Right hindlimb (tissue), 1 donor: ENCODE measurements at regions not wholly inside any gene's neighbourhood (a gene's known extent, or its start where the extent isn't known, plus 50 kb on each side); places are given as distances from the start of the nearest gene placed in this dataset.
A peak's percentile ranks its signal among the peaks of the same experiment; 100 is the strongest.

Source experiments
- DNase-seq: peaks from one replicate; pipeline ENCODE4 v3.0.0-alpha.2; 2018

DNA sequence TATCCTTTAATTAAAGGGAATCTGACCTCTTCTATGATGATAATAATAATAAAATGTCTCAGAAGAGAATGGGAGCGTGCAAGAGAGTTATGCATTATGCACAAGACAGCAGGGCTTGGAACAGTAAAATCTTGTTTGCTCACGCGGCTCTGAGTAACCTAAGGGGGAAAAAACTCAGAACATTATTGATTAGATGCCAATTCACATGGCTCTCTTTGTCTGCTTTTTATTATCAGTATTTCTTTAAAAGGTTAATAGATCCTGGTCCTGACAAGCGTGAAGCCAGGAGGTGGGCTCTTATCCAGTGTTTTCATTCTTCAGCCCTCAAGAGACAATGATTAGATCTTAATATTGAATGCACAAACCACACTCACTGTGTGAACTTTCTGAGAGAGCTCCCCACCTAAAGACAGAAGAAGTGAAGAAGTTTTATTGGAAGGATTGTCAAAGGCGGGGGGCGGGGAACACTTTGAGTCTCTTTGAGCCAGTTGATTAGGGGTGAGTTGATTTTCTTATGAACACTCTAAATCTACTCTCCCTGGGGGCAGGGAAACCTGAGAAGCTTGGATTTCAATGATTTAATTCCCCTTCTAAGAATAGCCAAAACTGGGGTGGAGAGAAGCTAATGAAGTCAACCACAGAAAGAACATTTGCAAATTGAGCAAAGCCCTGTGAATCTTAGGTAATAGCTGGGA is 127.5 kb upstream of the CTAGE1 start:
- peak; percentile 46 for DNase-seq

DNA sequence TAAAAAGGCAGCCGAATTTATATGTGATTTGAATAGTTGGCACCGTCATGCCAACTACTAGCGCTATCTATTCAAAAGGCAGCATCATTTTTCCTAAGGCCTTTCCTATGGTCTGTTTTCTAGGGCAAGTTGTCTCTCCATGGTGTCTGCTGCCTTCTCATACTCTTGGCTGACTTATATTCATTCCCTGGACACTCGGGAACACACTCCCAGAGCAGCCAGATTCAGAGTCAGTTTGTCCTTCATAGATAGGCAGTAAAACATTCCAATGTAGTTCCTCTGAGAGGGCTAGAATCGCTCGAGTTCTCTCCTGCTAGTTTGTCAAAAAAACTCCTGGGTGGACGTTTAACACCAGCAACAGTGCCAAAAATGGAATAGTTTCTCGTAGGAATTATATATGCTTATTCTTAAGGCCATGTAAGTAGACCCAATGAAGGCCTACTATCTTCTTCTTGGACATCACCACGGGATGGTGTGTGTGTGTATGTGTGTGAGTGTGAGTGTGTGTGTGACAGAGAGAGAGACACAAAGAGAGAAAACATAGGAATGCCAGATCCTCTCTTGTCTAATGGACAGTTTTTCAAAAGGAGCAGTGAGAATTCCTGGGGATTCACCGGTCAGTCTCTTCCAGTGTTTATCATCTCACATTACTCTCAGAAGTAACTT is 129.3 kb upstream of the CTAGE1 start:
- DNase-seq = no peak

DNA sequence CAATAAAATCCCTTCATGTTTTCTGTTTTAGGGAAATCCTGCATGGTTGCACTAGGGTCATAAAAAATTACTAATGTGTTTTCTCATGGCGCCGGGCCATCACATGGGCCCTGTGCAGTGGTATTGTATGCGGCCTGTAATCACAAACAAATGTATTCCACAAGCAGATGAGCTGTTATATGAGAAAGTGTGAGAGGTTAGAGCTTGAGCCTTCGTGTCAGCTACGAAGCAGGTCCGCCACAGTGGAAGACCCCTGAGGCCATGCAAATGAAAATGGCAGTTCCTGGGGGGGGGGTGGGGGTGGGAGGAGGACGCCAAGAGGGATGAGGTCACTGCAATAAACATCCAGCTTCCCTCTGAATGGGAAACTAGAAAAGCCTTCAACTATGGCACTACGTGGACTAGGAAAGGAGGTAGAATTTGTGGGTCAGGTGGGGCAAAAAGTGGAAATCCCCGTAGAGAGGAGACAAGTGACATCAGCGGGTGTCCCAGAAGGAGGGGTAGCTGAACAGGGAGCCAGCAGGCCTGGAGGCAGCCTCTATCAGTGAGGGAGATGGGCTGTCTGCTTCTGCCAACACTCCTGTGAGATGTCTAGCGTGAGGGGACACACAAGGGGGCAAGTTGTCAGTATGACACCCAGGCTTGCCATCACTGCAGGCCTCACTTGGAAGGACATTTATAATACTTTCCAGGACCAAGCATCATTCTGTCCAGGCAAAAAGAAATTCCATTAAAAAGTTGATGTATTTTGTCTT is 130.3 kb upstream of the CTAGE1 start:
- DNase-seq = peak; percentile 71

DNA sequence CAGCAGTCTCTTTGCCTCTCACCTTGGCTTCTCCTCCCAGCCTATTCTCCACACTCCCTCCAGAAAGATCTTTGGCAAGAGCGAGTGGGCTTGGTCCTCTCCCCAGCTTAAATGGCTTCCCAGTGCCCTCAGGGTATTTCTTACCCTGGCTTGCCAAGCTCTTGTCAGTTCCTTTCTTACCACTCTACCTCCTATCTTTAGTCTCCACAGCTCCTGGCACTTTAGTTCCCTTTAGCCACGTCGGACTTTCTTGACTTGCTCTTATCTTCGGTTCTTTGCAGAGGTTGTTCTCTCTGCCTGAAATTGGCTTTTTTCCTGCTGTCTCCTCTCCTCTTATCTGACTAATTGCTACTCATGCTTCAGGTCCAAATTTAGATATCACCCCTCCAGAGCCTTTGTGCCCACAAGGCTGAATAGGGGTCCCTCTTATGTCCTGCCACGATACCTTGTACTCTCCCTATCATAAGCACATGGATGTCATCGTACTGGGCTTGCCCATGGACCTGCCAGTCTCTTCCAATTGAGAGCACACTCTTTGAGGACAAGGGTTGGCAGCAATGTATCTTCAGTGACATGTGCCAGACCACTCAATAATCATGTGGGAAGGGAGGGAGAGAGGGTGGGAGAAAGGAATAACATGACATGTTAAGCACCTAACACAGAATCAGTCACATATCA is 131.7 kb upstream of the CTAGE1 start:
- DNase-seq = no peak

DNA sequence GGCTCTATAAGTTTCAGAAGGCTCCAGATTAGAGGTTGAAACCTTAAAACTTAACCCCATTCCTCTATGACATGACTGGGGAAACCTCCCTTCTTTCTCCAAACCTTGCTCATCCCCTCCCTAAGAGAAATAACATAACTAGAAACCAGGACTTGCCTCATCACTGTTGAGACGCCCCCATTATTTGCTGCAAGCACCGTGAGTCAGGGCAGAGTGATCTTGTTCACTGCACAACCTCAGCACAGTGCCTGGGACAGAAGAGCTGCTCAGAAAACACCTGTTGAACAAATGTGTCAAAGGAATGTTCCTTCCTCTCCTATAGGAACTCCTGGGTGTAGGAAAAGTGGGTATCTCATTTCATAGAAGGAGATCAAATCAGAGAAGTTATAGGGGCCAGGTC is 132.7 kb upstream of the CTAGE1 start:
- no peak for DNase-seq

DNA sequence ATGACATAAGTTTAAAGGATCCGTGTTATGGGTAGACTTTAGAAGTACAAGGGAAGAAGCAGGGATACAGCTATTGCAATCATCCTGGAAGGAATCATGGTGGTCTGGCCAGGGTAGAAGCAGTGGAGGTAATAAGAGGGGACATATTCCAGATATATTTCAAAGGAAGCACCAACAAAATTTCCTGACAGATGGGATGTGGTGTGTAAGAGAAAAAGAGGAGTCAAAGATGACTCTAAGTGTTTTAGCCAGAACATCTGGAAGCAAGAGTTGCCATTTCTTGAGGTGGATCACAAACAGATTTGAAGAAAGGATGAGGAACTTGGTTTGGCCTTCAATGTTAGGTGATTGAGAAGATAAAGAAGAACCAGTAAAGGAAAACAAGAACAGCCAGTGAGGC is 133.1 kb upstream of the CTAGE1 start:
- no peak for DNase-seq

DNA sequence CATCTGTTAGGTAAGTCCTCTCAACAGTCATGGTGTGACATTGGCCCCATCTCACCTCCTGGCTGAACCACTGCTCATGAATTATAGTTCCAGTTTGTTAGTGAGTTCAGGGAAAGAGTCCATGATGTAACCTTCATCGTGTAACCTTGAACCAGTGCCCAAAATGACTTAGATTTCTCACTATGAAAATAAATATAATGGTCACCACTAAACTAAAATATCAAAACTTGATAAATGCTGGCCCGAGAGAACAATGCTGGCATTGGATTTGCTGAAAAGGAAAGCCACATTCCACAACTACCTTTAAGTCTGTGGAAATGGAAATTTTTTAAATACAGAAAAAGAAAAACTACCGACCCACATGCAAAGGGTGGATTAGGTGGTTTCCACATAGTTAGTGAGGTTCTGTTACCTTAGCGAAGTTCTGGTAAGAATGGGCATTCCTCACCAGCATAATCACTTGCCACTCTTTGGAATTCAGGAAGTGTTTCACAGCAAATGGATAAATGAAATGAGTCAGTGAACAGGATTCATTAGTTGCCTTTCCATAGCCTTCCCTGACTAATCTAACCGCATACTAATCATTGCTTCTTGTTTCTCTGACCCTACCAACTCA is 133.9 kb upstream of the CTAGE1 start:
- no peak for DNase-seq

DNA sequence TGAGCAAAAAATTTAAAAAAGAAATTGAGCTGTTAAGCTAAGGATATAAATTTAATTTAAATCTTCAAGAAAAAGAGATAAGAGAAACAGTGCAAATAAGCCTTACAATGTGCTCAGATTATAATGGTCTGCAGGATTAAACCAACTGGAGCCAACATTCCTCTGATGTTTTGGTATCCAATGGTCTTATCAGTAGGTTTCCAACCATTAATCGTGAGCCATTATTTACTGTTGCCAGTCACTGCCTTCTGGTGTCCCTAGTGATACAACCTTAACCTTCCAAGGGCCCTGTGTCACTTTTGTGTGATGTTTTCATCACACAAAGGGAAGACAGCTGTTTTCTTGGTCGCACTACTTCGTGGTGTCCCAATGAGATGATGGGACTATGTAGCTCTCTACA is 134.5 kb upstream of the CTAGE1 start:
- DNase-seq = no peak

DNA sequence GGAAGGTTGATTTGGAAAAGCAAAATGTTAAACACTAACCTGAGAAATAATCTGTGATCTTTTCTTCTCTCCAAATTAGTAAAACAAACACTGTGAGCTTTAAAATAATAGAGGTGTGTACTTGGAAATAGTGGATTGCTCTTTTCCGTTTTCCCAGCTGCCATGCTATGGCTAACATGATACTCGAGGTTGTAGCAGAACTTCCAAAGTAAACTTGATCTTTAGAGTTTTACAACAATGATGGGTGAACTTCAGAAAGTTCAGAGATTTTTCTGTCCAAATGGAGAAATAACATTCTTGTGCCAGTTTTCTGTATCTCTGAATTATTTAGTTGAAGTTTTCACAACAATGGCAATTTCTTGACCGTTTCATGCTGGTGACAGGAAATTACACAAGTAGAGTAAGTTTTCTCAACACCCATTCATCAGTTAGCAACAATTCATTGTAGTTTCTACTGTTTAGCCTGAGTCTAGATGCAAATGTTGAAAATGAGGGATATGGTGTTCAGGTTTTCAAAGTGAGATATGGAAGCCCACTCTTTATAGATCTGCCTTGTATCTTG is 135.3 kb upstream of the CTAGE1 start:
- no peak for DNase-seq

DNA sequence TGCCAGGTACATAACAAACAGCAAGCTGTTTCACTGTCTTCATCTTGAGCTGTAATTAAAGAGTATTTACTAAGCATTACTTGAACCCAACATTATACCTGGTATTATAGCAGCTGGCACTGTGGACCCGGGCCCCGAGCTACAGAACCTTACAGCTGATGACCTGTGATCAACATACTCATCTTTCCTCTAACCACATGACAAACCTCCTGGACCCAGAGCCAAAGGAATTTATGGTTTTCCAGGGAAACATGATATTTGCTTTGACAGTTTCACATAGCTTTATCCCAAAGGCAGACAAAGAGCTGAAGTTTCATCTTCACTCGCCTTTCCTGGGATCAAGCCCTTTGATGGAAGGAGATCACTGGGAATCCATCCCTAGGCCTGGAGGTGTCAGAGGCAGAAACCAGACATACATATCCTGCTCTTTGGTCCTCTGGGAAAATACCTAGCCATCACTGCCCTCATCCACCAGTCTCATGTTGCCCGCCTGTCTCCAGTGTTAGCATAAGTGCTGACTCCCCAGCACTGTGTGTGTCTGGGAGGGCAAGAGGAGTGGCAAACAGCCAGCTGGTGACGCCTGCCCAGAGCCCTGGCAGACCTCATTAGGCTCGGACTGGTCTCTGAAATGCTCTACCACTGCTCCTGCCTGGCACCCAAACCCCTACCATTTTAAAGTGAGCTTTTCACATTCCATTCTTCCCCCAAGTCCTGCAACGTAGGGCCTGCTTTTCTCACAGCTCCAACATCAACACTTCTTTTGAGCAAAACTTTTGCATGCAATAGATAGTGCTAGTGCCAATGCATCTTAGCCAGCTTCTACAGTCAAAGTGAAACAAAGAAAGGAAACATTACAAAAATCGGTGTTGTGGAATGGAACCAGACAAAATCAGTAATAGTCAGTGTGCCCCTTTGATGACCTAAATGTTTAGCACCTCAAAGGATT is 138.8 kb upstream of the CTAGE1 start:
- no peak for DNase-seq

DNA sequence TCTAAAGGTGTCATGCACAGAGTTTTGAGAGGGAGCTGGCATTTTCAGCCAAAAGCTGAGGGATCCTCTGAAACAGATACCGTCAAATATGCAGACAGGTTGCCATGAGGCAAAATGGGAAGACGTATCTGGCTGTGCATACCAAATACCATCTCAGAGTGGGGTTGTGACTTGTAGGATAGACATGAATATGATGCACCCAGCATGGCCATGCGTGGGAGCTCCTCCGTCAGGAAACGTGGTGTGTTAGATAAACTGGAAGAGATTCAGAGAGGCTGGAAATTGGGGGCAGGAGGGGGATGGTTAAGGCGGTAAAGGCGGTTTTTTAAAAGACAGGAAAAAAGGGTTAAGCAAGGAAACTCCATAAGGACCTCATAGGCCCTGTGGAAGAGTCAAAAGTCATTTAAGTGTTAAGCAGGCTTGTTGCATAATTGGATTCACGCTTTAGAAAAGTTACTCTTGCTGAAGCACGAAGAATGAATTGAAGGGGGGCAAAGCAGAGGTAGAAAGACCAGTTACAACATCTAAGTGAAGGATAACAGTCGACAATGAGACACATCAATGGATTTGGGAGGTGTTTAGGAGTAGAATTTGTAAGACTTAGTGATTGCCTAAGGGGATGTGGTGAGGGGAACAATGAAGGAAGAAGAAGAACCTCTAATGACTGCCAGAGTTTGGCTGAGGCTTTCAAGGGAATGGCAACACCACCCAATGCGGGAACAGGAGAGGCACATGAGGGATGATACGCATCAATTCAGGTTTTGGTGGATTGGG is 139.6 kb upstream of the CTAGE1 start:
- DNase-seq = no peak

DNA sequence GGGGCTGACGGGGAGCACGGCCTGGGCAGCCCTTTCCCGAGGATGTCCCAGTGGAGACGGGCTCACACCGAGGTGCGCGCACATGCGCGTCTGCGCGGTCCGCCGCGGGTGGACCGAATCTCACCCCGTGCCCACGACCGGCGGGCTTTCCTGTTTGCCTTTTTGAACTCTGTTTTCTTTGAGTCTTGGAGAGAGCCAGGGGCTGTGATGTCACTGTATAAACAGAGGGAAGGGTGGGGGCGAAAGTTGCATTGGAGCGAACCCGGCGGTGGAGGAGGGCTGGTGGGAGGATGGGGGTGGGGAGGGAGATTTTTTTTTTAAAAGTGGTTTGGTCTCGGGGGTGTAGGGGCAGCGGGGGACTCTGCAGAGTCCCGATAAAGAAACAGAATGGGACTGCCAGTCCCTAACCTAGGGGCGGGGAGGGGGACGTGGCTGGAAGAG is 141.2 kb upstream of the CTAGE1 start:
- peak; percentile 49 for DNase-seq

DNA sequence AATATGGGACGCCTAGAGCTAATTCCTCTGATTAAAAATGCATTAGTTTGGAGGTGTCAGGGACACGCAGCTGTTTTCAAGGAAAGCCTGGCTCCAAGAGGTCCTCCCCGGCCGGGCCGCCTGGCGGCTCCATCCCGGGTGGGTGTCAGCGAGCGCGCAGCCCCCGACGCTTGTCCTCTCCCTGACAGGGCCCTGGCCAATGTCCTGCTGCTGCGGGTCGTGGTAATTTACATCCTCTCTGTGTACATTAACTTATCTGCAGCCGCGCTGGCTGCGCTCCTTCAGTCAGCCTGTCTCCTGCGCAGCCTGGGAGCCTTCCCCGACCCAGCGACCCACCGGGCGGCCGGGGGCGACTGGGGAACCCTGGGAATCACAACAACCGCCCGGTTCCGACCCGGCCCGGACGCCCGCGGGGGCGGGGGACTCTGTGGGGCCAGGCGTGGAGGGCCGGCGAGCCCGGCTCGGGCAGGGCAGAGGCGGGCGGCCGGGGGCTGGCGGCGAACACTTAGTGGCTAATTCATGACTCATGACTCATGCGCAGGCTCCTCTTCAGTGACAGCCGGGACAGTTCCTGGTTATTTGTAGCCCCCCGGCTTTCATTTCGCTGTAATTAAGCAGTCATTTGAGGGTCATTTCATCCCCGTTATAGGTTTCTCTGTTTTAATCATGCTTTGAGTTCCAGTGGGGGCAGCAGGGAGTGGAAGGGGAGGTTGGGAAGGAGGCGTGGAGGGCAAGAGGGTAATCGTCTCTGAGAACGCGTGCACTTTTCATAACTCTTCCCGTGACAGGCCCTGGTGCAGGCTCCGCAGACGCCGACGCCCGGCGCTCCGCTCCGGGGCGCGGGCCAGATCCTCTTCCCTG is 141.9 kb upstream of the CTAGE1 start:
- DNase-seq = peak; percentile 71

DNA sequence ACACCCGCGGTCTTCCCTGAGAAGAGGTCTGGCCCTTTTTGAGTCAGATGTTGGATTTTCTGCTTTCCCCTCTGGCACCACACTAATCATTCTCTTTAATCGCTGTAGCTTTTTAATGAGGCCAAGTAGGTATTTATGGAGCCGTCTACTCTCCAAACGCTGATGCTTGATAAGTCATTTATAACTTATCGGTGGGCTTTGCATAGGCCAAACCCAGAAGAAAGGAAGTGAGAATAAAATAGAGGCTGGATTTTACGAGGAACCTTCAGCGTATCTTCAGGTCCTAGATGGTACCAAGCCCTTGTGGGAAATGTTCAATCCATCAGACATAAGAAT is 142.5 kb upstream of the CTAGE1 start:
- DNase-seq = no peak

DNA sequence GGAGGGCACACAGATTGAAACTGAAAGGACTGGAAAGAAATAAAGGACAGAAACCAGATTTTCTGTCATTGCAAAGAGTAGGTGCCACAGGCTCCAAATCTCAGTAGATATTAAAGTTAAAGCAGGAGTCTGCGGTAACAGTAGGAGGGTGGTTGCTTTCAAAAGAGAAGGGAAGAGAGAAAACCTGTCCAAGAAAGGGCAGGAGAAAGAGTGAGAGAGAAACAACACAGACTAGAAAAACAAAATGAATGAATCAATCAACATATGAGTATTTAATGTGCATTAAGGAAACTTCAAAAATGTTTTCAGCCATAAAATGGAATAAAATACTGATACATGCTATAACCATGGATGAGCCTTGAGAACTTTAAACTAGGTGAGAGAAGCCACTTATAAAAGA is 143.1 kb upstream of the CTAGE1 start:
- no peak for DNase-seq

DNA sequence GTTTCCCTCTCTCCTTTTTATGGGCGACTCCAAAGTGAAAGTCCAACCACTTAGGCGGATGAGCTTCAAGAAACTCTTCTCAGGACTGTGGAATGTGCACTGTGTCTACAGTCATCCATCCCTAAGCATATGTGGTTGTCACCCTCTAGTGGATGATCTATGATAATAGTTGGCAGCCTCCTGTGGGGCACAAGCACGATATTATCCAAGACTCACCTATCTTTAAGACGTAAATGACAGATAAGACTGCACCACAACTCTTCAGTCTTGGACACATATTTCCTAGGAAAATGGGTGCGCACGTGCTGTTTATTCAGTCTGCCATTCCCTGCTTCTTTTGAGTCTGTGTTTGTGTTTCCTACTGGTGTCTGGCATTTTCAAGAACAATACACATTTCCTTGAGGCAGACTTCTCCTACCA is 145.5 kb upstream of the CTAGE1 start:
- DNase-seq = peak; percentile 47

DNA sequence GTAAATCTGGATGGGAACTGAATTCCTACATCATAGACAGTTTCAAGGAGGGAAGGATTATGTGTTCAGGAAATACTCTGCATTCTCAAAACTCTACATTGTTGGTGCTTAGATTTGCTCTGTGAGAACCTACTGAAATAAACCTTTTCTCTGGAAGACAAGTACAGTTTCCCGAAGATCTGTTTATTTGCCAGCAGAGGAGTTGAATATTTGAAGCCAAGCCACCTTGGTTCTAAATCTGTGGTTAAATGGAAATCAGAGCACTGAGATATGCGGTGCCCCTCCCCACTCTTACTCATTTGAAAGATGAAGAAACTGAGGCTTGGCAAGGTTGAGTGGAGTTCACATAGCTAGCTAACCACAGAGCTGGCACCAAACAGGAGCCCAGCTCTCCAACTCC is 146.3 kb upstream of the CTAGE1 start:
- DNase-seq = no peak

DNA sequence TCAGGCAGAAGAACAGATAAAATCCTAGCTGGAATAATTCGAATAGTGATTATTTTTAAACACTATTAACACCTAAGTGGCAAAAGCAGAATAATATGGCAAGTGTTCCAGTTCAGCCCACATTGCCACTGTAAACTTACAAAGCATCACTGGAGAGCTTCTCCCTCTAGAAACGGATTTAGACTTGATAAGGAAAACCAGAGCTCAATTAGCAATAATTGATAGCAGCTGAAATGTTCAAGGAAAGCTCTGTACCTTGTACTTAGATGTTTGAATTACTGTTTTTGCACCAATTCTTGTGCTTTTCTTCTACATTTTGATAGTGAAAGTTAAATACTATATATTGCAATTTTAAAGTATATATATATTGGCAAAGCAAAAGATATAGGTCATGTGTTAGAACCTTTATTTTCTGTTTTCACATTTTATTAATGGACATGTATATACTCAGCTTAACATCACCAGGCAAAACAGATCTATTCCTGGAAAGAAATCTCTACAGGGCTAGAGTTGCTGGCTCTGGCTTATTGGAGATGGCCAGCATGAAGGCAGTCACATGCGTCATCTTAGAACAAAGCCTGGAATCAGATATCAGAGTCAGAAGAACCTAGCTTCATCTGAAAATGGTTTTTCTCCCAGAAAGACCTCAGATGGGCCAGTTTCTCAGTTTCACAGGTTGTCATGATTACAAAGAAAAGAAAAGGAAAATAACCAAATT is 149.1 kb upstream of the CTAGE1 start:
- DNase-seq = no peak

DNA sequence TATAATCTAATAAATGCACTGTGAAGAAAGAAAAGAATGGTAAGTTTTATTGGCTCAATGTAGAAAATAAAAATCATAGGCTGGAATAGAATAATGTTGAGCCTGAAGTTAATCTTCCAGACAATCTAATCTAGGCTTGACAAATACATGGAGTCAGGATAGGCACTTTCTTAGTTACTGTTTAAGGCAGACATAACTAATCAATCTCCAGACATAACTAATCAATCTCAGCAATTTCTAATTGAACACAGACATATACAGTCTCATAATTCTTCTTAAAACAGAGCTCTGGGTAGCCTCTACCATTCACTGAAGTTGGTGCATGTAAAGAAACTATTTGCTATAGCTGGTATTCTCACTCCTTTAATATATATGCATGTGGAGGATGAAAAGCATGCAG is 150.1 kb upstream of the CTAGE1 start:
- no peak for DNase-seq
